AG09309 (cell line): ENCODE measurements at regions not wholly inside any gene's neighbourhood (a gene's known extent, or its start where the extent isn't known, plus 50 kb on each side); places are given as distances from the start of the nearest gene placed in this dataset.

Experiments
- DNase-seq: peaks from one replicate; pipeline ENCODE4 v3.0.0-alpha.2; 2010; ENCODE audit warnings: low read depth
- H3K4me3 ChIP-seq: 2 replicates; pipeline ENCODE4 v1.5.1; 2011; ENCODE audit warnings: mild to moderate bottlenecking, low read depth, low read length, moderate library complexity; ENCODE audit not compliant: control insufficient read depth
- TF ChIP-seq, protein P1 (sequence below): IDR thresholded peaks from 2 replicates; pipeline ENCODE4 v1.5.1; 2011; ENCODE audit warnings: mild to moderate bottlenecking, low read depth, low read length, inconsistent platforms; ENCODE audit not compliant: insufficient read depth, control insufficient read depth; ENCODE audit errors: missing control alignments

DNA sequence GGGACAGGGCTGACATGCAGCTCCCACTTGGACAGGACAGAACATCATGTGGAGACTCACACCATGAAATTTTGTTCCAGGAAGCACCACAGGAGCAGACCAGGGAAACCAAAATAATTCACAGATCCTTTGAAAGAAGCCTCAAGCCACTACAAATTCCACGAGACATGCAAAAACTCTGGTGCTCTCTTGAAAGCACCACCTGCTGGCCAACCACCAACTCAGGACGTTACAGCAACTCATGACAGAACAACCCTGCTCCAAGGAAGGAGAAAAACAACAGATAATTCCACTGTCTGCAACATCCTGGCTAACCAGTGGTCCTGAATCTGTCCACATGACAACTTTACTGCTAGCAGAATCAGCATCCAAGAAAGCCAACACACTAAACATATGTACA lies 516.0 kb downstream of the SPATA31D1 start:
- no peak overlapping the region for H3K4me3 ChIP-seq
- TF ChIP-seq, protein P1, sequence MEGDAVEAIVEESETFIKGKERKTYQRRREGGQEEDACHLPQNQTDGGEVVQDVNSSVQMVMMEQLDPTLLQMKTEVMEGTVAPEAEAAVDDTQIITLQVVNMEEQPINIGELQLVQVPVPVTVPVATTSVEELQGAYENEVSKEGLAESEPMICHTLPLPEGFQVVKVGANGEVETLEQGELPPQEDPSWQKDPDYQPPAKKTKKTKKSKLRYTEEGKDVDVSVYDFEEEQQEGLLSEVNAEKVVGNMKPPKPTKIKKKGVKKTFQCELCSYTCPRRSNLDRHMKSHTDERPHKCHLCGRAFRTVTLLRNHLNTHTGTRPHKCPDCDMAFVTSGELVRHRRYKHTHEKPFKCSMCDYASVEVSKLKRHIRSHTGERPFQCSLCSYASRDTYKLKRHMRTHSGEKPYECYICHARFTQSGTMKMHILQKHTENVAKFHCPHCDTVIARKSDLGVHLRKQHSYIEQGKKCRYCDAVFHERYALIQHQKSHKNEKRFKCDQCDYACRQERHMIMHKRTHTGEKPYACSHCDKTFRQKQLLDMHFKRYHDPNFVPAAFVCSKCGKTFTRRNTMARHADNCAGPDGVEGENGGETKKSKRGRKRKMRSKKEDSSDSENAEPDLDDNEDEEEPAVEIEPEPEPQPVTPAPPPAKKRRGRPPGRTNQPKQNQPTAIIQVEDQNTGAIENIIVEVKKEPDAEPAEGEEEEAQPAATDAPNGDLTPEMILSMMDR = no peak
- DNase-seq = no peak

DNA sequence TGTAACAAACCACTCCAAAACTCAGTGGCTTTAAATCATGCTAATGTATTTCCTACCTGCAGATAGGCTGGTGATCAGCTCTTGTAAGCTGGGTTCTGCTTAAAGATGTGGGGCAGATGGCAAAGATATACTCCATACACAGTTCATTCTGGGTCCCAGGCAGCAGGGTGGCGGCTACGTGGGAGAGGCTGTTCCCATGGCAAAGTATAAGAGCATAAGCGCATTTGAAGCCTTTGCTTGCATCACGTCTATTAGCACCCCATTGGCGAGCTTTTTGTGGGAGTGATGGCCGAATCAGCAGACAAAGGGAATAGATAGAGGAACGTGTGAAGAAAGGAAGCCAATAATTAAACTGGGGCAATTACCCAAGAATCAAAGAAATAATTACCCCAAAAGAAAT lies 523.1 kb downstream of the SPATA31D1 start:
- TF ChIP-seq, protein P1 = no peak
- no peak for DNase-seq

DNA sequence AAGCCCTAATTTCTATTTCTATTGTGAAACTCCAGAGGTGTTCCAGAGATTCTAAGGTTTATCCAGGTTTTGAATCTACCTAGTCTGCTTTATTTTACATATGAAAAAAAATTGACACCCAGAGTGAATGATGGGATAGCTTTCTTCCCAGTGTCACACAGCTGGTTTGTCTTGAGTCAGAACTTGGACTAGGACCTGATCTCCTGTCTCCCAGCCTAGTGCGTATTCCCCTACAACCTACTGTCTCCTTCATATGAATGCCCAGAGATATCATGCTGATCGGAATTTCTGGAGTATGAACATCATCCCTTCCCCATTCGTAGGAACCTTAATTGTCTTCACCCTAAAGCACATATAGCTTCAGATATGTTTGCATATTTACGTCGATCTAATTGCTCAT lies 524.2 kb downstream of the SPATA31D1 start:
- DNase-seq = no peak
- TF ChIP-seq, protein P1 = no peak
- H3K4me3 ChIP-seq = no peak overlapping the region

More for the DNA sequence above, 523.1 kb downstream of the SPATA31D1 start:
- no peak overlapping the region for H3K4me3 ChIP-seq

DNA sequence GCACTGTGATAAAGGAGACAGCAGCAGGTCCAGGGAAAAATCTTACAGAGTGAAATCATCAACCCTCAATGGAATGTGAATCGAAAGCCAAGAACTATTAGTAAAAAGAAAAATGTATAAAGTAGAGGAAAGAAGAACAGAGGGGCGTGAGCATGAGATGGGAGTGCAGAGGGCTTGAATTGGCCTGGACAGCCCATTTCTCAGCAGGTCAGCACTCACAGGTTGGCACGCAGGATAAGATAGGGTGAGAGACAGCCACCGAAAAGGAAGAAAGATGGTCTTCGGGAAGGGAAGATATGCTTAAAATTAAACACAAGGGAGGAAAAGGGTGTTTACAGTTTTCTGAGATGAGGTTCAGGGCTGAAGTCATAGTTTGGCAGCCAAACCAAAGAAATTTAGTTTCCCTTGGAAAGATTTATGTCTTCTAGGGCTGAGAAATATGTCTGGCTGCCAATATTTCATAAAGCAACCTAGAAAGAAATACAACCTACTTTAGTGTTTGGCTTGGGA lies 524.7 kb downstream of the SPATA31D1 start:
- TF ChIP-seq, protein P1 = no peak
- no peak for DNase-seq

DNA sequence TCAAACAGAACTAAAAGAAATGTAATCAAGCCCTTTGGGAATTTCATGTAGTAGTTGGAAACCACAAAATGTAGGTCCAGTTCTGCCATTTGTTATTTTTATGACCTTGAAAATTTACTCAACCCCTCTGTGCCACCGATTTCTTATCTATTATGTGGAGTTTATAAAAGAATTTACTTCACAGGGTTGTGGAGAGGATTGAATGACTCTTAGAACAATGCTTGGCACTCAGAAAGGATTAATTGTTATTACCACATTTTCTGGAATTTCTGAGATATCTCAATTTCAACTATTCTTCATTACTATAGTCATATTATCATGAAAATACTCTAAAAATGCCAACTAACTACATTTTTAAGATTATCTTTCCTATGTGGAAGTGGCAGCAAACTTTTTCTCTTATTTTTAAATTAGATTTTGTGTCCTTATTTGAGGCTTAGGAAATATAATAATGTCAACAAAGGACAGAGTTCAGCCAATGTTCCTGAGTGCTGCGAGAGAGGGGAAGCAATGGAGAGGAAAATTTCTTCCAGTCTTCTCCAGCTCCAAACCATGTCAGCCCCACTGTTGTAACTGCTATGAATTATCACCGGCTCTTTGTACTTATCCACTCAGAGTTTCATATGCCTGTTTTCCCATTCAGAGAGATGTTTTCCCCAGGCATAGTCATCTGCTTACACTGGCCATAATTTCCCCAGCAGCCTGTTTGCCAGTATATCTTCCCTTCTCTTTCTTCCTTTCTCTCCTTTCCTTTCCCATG lies 525.6 kb downstream of the SPATA31D1 start:
- TF ChIP-seq, protein P1 = no peak
- no peak for DNase-seq
- no peak overlapping the region for H3K4me3 ChIP-seq

More for the DNA sequence above, 524.7 kb downstream of the SPATA31D1 start:
- H3K4me3 ChIP-seq = no peak overlapping the region

DNA sequence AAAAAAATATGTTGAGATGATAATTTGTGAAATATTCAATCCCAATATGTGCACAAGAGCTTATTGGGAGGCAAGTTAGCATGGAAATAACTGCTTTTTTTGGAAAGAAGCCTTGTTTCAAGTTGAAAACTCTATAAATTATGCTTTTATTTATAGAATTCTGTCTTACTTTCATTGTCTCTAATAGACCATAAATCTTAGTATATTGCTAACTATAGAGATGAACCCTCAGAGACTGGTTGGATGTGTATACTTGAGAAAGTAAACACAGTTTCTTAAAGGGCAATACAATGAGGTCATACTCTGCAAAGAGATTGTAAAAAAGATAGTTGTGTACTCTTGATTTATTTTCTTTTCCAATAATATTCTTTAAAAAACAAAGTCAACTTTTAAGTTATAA lies 530.3 kb downstream of the SPATA31D1 start:
- TF ChIP-seq, protein P1 = no peak
- no peak overlapping the region for H3K4me3 ChIP-seq
- DNase-seq = no peak
